Lower leg skin (tissue), 3 donors: ENCODE measurements at regions not wholly inside any gene's neighbourhood (a gene's known extent, or its start where the extent isn't known, plus 50 kb on each side); places are given as distances from the start of the nearest gene placed in this dataset.

Experiments used
- CTCF ChIP-seq, 3 donors: fragments of 450-650 bp; IDR thresholded peaks; one replicate each; pipeline ENCODE4 v1.5.1; 2016; ENCODE audit warnings: antibody characterized with exemption in 3 of 3, mild to moderate bottlenecking in 3 of 3, moderate library complexity in 2 of 3
- POLR2A ChIP-seq, 2 donors: fragments of 450-650 bp; IDR thresholded peaks; one replicate each; pipeline ENCODE4 v1.6.1; 2016 to 2017; ENCODE audit warnings: antibody characterized with exemption in 2 of 2, mild to moderate bottlenecking in 1 of 2, moderate library complexity in 1 of 2

DNA sequence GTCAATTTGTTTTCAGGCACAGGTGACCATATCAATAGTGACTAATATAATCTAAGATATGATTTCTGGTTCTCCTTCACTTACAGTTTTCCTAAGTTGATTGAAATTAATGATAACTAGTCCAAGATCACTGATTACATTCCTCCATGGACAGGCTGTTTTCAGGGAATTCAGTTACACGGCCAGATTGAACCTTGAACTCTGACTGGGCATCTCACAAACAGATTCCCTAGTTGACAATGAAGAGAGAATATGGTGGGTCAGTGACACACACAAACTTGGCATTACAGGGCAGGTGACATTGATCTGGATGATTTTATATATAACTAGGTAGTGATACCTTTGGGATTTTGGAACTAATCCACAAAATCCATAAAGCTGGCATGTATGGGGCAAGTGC, 110.2 kb upstream of the EGR2 start:
- no peak for TF ChIP-seq CTCF (IDR thresholded peaks at IDR 0.05)
- TF ChIP-seq POLR2A (IDR thresholded peaks at IDR 0.05), result no peak
